ENCODE measurements at regions not wholly inside any gene's neighbourhood (a gene's known extent, or its start where the extent isn't known, plus 50 kb on each side); places are given as distances from the start of the nearest gene placed in this dataset.

DNA sequence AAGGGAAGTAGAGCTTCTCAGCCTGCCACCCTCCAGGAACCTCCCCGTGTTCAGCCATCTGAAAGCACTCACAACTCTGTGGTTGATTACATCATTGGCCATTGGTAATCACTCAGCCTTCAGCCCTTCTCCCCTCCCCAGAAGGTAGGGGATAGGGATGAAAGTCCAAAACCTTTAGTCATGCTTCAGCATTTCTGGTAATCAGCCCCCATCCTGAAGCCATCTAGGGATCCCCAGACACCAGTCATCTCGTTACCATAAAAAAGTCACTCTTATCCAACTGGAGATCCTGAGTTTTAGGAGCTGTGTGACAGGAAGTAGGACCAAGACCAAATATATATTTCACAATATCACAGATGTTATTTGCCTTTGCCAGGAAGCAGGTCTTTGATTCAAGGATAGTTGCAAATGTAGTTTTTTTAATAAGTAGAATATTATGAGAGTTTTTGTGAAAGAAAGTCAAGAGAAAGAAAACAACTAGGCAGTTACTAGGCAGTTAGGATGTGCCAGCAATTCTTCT is 364.6 kb upstream of the NOCT start:
- TF ChIP-seq EZH2 (IDR thresholded peaks at IDR 0.05; ENCODE audit: insufficient read depth, poor library complexity, severe bottlenecking) (no peak), EZH2phosphoT487 (IDR thresholded peaks at IDR 0.05; ENCODE audit: insufficient read depth, low read depth) (no peak)

Measured in GM23248 (cell line).